OCI-LY7 (cell line): ENCODE measurements at regions not wholly inside any gene's neighbourhood (a gene's known extent, or its start where the extent isn't known, plus 50 kb on each side); places are given as distances from the start of the nearest gene placed in this dataset.
"Not testable (repeated sequence)": the region's sequence is repeated elsewhere in the genome, so short reads cannot be mapped to it uniquely, and the experiment has no call there.

Experiments
- BruUV-seq: library from RNA; stranded (reverse); fragments of 400-500 nt; replicated peaks from 2 replicates; lab custom pipeline; 2021; lab: Mats Ljungman, UMichigan
- CTCF ChIA-PET: fragments of 300-600 bp; sonication (Branson Sonifier 250); formaldehyde crosslinking; loops from one replicate; lab custom pipeline; 2022; ENCODE audit warnings: antibody characterized with exemption; ENCODE audit not compliant: unreplicated experiment; lab: Charles Lee
- POLR2A ChIA-PET: fragments of 300-600 bp; sonication (Branson Sonifier 250); formaldehyde crosslinking; loops from one replicate; lab custom pipeline; 2022; ENCODE audit warnings: antibody characterized with exemption; lab: Charles Lee
- DNase-seq: peaks from one replicate; pipeline ENCODE4 v3.0.0-alpha.2; 2015; ENCODE audit warnings: low spot score
- H2AFZ ChIP-seq: fragments of 200-600 bp; sonication (generic), shearing (Covaris generic); 2 replicates; pipeline ENCODE4 v1.6.1; 2014; ENCODE audit warnings: mild to moderate bottlenecking, antibody characterized with exemption, low read length, moderate library complexity
- H3K27ac ChIP-seq: fragments of 200-600 bp; sonication (generic); 2 replicates; pipeline ENCODE4 v1.5.1; 2014; ENCODE audit warnings: mixed run types, low read depth, mild to moderate bottlenecking, moderate library complexity, low read length, inconsistent platforms; ENCODE audit not compliant: poor library complexity, severe bottlenecking
- H3K36me3 ChIP-seq: fragments of 200-600 bp; sonication (generic); 2 replicates; pipeline ENCODE4 v1.6.1; 2014; ENCODE audit warnings: mild to moderate bottlenecking, antibody characterized with exemption, low read length, moderate library complexity, mixed read lengths; ENCODE audit not compliant: insufficient read depth
- H3K4me1 ChIP-seq: fragments of 200-600 bp; sonication (generic); 2 replicates; pipeline ENCODE4 v1.5.1; 2014; ENCODE audit warnings: mild to moderate bottlenecking, low read length; ENCODE audit not compliant: insufficient read depth, poor library complexity, severe bottlenecking
- H3K4me2 ChIP-seq: fragments of 200-600 bp; sonication (generic); 2 replicates; pipeline ENCODE4 v1.6.1; 2014; ENCODE audit warnings: mild to moderate bottlenecking, low read length
- H3K4me3 ChIP-seq: fragments of 200-600 bp; sonication (generic); 2 replicates; pipeline ENCODE4 v1.5.1; 2014; ENCODE audit warnings: mild to moderate bottlenecking, low read depth, low read length; ENCODE audit not compliant: poor library complexity, severe bottlenecking
- H3K79me2 ChIP-seq: fragments of 200-600 bp; sonication (generic); 2 replicates; pipeline ENCODE4 v1.6.1; 2016; ENCODE audit warnings: low read depth, mild to moderate bottlenecking, low read length, moderate library complexity, mixed read lengths; ENCODE audit not compliant: insufficient read depth
- H3K9me2 ChIP-seq: fragments of 200-600 bp; sonication (generic); 2 replicates; pipeline ENCODE4 v1.6.1; 2016; ENCODE audit warnings: mild to moderate bottlenecking, low read length, mixed read lengths; ENCODE audit not compliant: insufficient read depth
- H3K9me3 ChIP-seq: fragments of 200-600 bp; sonication (generic); 2 replicates; pipeline ENCODE4 v1.6.1; 2014; ENCODE audit warnings: mild to moderate bottlenecking, mixed run types, low read length, mixed read lengths
- H4K20me1 ChIP-seq: fragments of 200-600 bp; sonication (generic); 2 replicates; pipeline ENCODE4 v1.6.1; 2014; ENCODE audit warnings: mild to moderate bottlenecking, antibody characterized with exemption, low read length, moderate library complexity, mixed read lengths; ENCODE audit not compliant: insufficient read depth
- CTCF ChIP-seq: fragments of 200-600 bp; sonication (generic); conservative IDR thresholded peaks from 2 replicates; pipeline ENCODE4 v1.5.1; 2014; ENCODE audit warnings: mild to moderate bottlenecking, antibody characterized with exemption, low read length, moderate library complexity, mixed read lengths
- EZH2phosphoT487 ChIP-seq: fragments of 200-600 bp; sonication (generic); IDR thresholded peaks from 2 replicates; pipeline ENCODE4 v1.6.1; 2018; ENCODE audit warnings: low read depth, borderline replicate concordance, mild to moderate bottlenecking, mixed run types, antibody characterized with exemption, low read length, moderate library complexity, mixed read lengths
- intact Hi-C: fragments of 100-400 bp; cut with micrococcal nuclease; formaldehyde crosslinking; loops from one replicate; pipeline ENCODE4 v1.10.0; 2022; ENCODE audit not compliant: unreplicated experiment

GRCh38 chr2:173734797-173735196, 230.4 kb downstream of the SP3 start:
- BruUV-seq = no TSS peak
- no peak overlapping the region for H2AFZ ChIP-seq
- no peak for DNase-seq

GRCh38 chr2:173737954-173738575, 227.1 kb downstream of the SP3 start:
- H3K9me2 ChIP-seq, H3K36me3 ChIP-seq, H3K4me3 ChIP-seq: not testable (repeated sequence)

More at GRCh38 chr2:173734797-173735196, 230.4 kb downstream of the SP3 start:
- ChIA-PET CTCF (no interaction called here), POLR2A (no interaction called here)
- TF ChIP-seq CTCF (no peak), EZH2phosphoT487 (no peak)
- Histone ChIP-seq H3K79me2 (no peaks in the 10 kb centered on the region), H3K4me1 (no peaks in the 10 kb centered on the region), H3K36me3 (no peaks in the 10 kb centered on the region), H3K9me3 (no peaks in the 10 kb centered on the region), H4K20me1 (no peaks in the 10 kb centered on the region), H3K4me3 (no peak overlapping the region), H3K4me2 (no peak overlapping the region), H3K27ac (no peak overlapping the region), H3K9me2 (no peaks in the 10 kb centered on the region)
- intact Hi-C loops = no loop called here

GRCh38 chr2:173739006-173739405, 226.2 kb downstream of the SP3 start:
- H3K36me3 ChIP-seq = no peaks in the 10 kb centered on the region
- no peaks in the 10 kb centered on the region for H3K9me2 ChIP-seq
- no peak overlapping the region for H3K4me3 ChIP-seq
- no TSS peak for BruUV-seq
- no peak overlapping the region for H3K4me2 ChIP-seq
- ChIA-PET POLR2A (no interaction called here), CTCF (no interaction called here)
- DNase-seq = no peak
- H2AFZ ChIP-seq = no peak overlapping the region
- H4K20me1 ChIP-seq = no peaks in the 10 kb centered on the region
- TF ChIP-seq EZH2phosphoT487 (no peak), CTCF (no peak)
- intact Hi-C loops = no loop called here
- no peaks in the 10 kb centered on the region for H3K79me2 ChIP-seq
- H3K27ac ChIP-seq = no peak overlapping the region
- H3K9me3 ChIP-seq = no peaks in the 10 kb centered on the region
- no peaks in the 10 kb centered on the region for H3K4me1 ChIP-seq

More at GRCh38 chr2:173737954-173738575, 227.1 kb downstream of the SP3 start:
- H3K9me3 ChIP-seq, H3K4me1 ChIP-seq, H3K4me2 ChIP-seq, H4K20me1 ChIP-seq, H3K79me2 ChIP-seq, H3K27ac ChIP-seq, H2AFZ ChIP-seq, intact Hi-C loops, CTCF ChIA-PET, DNase-seq, POLR2A ChIA-PET, BruUV-seq: not testable (repeated sequence)
